ENCODE measurements at regions not wholly inside any gene's neighbourhood (a gene's known extent, or its start where the extent isn't known, plus 50 kb on each side); places are given as distances from the start of the nearest gene placed in this dataset.
"Not testable (repeated sequence)": the region's sequence is repeated elsewhere in the genome, so short reads cannot be mapped to it uniquely, and the experiment has no call there.

- Histone ChIP-seq H3K4me3 (ENCODE audit: low read depth, low read length) (no peak overlapping the region), H3K27ac (no peak overlapping the region), H3K36me3 (replicated peaks) (no peaks in the 10 kb centered on the region), H3K27me3 (replicated peaks) (no peaks in the 10 kb centered on the region)
- in situ Hi-C loops (cut with HindIII; ENCODE audit: low pct_ligation_motif_present, low sequenced_read_pairs): no loop called here
- no peak for TF ChIP-seq CTCF (IDR thresholded peaks at IDR 0.05; ENCODE audit: low read depth, low read length, missing control alignments)
- no peak for DNase-seq
Observed at GRCh38 chr16:60945225-60945624, 1091.0 kb downstream of the CDH8 start.

- in situ Hi-C loops (cut with HindIII; ENCODE audit: low pct_ligation_motif_present, low sequenced_read_pairs); H3K27me3 ChIP-seq (replicated peaks); H3K36me3 ChIP-seq (replicated peaks); DNase-seq; H3K27ac ChIP-seq; H3K4me3 ChIP-seq (ENCODE audit: low read depth, low read length): not testable (repeated sequence)
Observed at GRCh38 chr16:60936189-60936588, 1100.0 kb downstream of the CDH8 start.

GRCh38 chr16:60932600-60932999, 1103.6 kb downstream of the CDH8 start:
- in situ Hi-C loops (cut with HindIII; ENCODE audit: low pct_ligation_motif_present, low sequenced_read_pairs): no loop called here
- no peak for TF ChIP-seq CTCF (IDR thresholded peaks at IDR 0.05; ENCODE audit: low read depth, low read length, missing control alignments)
- H3K4me3 ChIP-seq (ENCODE audit: low read depth, low read length): no peak overlapping the region
- no peaks in the 10 kb centered on the region for H3K36me3 ChIP-seq (replicated peaks)
- DNase-seq: no peak
- no peaks in the 10 kb centered on the region for H3K27me3 ChIP-seq (replicated peaks)
- H3K27ac ChIP-seq: no peak overlapping the region

- Histone ChIP-seq H3K36me3 (replicated peaks) (no peaks in the 10 kb centered on the region), H3K27me3 (replicated peaks) (no peaks in the 10 kb centered on the region), H3K27ac (no peak overlapping the region), H3K4me3 (ENCODE audit: low read depth, low read length) (no peak overlapping the region)
- in situ Hi-C loops (cut with HindIII; ENCODE audit: low pct_ligation_motif_present, low sequenced_read_pairs): no loop called here
- TF ChIP-seq CTCF (IDR thresholded peaks at IDR 0.05; ENCODE audit: low read depth, low read length, missing control alignments): no peak
- DNase-seq: no peak
Observed at GRCh38 chr16:60930291-60930690, 1105.9 kb downstream of the CDH8 start.

- Histone ChIP-seq H3K27me3 (replicated peaks) (no peaks in the 10 kb centered on the region), H3K4me3 (ENCODE audit: low read depth, low read length) (no peak overlapping the region), H3K36me3 (replicated peaks) (no peaks in the 10 kb centered on the region), H3K27ac (no peak overlapping the region)
- no peak for DNase-seq
- in situ Hi-C loops (cut with HindIII; ENCODE audit: low pct_ligation_motif_present, low sequenced_read_pairs): no loop called here
- no peak for TF ChIP-seq CTCF (IDR thresholded peaks at IDR 0.05; ENCODE audit: low read depth, low read length, missing control alignments)
Observed at GRCh38 chr16:60922920-60923319, 1113.3 kb downstream of the CDH8 start.

GRCh38 chr16:60914334-60914733, 1121.9 kb downstream of the CDH8 start:
- no peak overlapping the region for H3K4me3 ChIP-seq (ENCODE audit: low read depth, low read length)
- TF ChIP-seq CTCF (IDR thresholded peaks at IDR 0.05; ENCODE audit: low read depth, low read length, missing control alignments): no peak
- in situ Hi-C loops (cut with HindIII; ENCODE audit: low pct_ligation_motif_present, low sequenced_read_pairs): no loop called here

More at GRCh38 chr16:60914334-60914733, 1121.9 kb downstream of the CDH8 start:
- no peak for DNase-seq
- no peak overlapping the region for H3K27ac ChIP-seq
- no peaks in the 10 kb centered on the region for H3K27me3 ChIP-seq (replicated peaks)
- H3K36me3 ChIP-seq (replicated peaks): no peaks in the 10 kb centered on the region
